HG03521 (cell line): ENCODE measurements at regions not wholly inside any gene's neighbourhood (a gene's known extent, or its start where the extent isn't known, plus 50 kb on each side); places are given as distances from the start of the nearest gene placed in this dataset.

ENCODE experiments used
- ATAC-seq: cut with Tn5 transposase; IDR thresholded peaks from one replicate; pipeline ENCODE4 v1.9.1; 2021; ENCODE audit warnings: mild to moderate bottlenecking, moderate library complexity; ENCODE audit not compliant: unreplicated experiment

- ATAC-seq = no peak
These were observed 74.3 kb downstream of the ANKRD7 start for GRCh38 chr7:118298771-118299170.

- ATAC-seq = no peak
These were observed 75.7 kb downstream of the ANKRD7 start for GRCh38 chr7:118300177-118300576.

GRCh38 chr7:118304100-118304499 is 79.6 kb downstream of the ANKRD7 start:
- ATAC-seq = no peak

GRCh38 chr7:118305671-118306070 is 81.2 kb downstream of the ANKRD7 start:
- no peak for ATAC-seq

GRCh38 chr7:118306771-118307170 is 82.3 kb downstream of the ANKRD7 start:
- ATAC-seq = no peak

GRCh38 chr7:118311121-118311836 is 86.8 kb downstream of the ANKRD7 start:
- ATAC-seq = peak; percentile 74

GRCh38 chr7:118312051-118312450 is 87.5 kb downstream of the ANKRD7 start:
- ATAC-seq = peak; percentile 39

GRCh38 chr7:118312966-118313365 is 88.5 kb downstream of the ANKRD7 start:
- peak; percentile 50 for ATAC-seq

GRCh38 chr7:118324790-118325449 is 100.4 kb downstream of the ANKRD7 start:
- no peak for ATAC-seq

- no peak for ATAC-seq
These were observed 100.9 kb downstream of the ANKRD7 start for GRCh38 chr7:118325450-118325808.

- ATAC-seq = no peak
These were observed 102.7 kb downstream of the ANKRD7 start for GRCh38 chr7:118327174-118327573.

GRCh38 chr7:118328505-118329211 is 104.2 kb downstream of the ANKRD7 start:
- ATAC-seq = no peak

- no peak for ATAC-seq
These were observed 105.9 kb downstream of the ANKRD7 start for GRCh38 chr7:118330388-118330787.

GRCh38 chr7:118346748-118347147 is 122.2 kb downstream of the ANKRD7 start:
- ATAC-seq = no peak

- no peak for ATAC-seq
These were observed 125.1 kb downstream of the ANKRD7 start for GRCh38 chr7:118349604-118350003.

GRCh38 chr7:118350260-118350659 is 125.8 kb downstream of the ANKRD7 start:
- no peak for ATAC-seq

GRCh38 chr7:118352867-118353453 is 128.5 kb downstream of the ANKRD7 start:
- ATAC-seq = no peak

GRCh38 chr7:118366363-118366762 is 141.9 kb downstream of the ANKRD7 start:
- ATAC-seq = no peak

- ATAC-seq = no peak
These were observed 144.5 kb downstream of the ANKRD7 start for GRCh38 chr7:118368958-118369357.

- no peak for ATAC-seq
These were observed 145.5 kb downstream of the ANKRD7 start for GRCh38 chr7:118369987-118370386.

GRCh38 chr7:118372530-118372929 is 148.0 kb downstream of the ANKRD7 start:
- ATAC-seq = peak; percentile 42

- ATAC-seq = no peak
These were observed 165.1 kb downstream of the ANKRD7 start for GRCh38 chr7:118389629-118390028.
